HepG2 (cell line): ENCODE measurements at regions not wholly inside any gene's neighbourhood (a gene's known extent, or its start where the extent isn't known, plus 50 kb on each side); places are given as distances from the start of the nearest gene placed in this dataset.
A peak's percentile ranks its signal among the peaks of the same experiment; 100 is the strongest.

Experiments used
- ARID2 ChIP-seq: sonication (generic); formaldehyde crosslinking; IDR thresholded peaks from 2 replicates; pipeline ENCODE4 v1.8.1; 2022; ENCODE audit warnings: mild to moderate bottlenecking, missing genetic modification reagents, borderline replicate concordance
- FOXJ3 ChIP-seq: sonication (generic); formaldehyde crosslinking; IDR thresholded peaks from 2 replicates; pipeline ENCODE4 v1.4.0; 2020; ENCODE audit warnings: missing genetic modification reagents, mild to moderate bottlenecking, borderline replicate concordance
- GFI1 ChIP-seq: sonication (generic); formaldehyde crosslinking; IDR thresholded peaks from 2 replicates; pipeline ENCODE4 v1.5.0; 2020; ENCODE audit warnings: missing genetic modification reagents, mild to moderate bottlenecking, borderline replicate concordance
- HIVEP1 ChIP-seq: sonication (generic); formaldehyde crosslinking; IDR thresholded peaks from 2 replicates; pipeline ENCODE4 v1.4.0; 2020; ENCODE audit warnings: mild to moderate bottlenecking, missing genetic modification reagents
- KDM1A ChIP-seq: IDR thresholded peaks from 2 replicates; pipeline ENCODE4 v1.6.1; 2016; ENCODE audit warnings: missing compliant biosample characterization
- MYNN ChIP-seq: sonication (generic); formaldehyde crosslinking; IDR thresholded peaks from 2 replicates; pipeline ENCODE4 v1.4.0; 2020; ENCODE audit warnings: mild to moderate bottlenecking, low read depth, missing genetic modification reagents
- NFKB2 ChIP-seq: sonication (generic); formaldehyde crosslinking; IDR thresholded peaks from 2 replicates; pipeline ENCODE4 v1.4.0; 2020; ENCODE audit warnings: missing genetic modification reagents, borderline replicate concordance
- PHF5A ChIP-seq: IDR thresholded peaks from one replicate; pipeline ENCODE4 v1.6.1; 2018; ENCODE audit warnings: low read depth, missing genetic modification reagents; ENCODE audit not compliant: unreplicated experiment
- RARA ChIP-seq: IDR thresholded peaks from 2 replicates; pipeline ENCODE4 v1.6.1; 2016; ENCODE audit warnings: missing genetic modification reagents, missing compliant biosample characterization
- RBFOX2 ChIP-seq: fragments of 200-400 bp; formaldehyde crosslinking; IDR thresholded peaks from 2 replicates; pipeline ENCODE4 v1.6.1; 2017; ENCODE audit warnings: low read depth, mild to moderate bottlenecking, low read length
- RELA ChIP-seq: sonication (generic); formaldehyde crosslinking; IDR thresholded peaks from 2 replicates; pipeline ENCODE4 v1.4.0; 2020; ENCODE audit warnings: missing genetic modification reagents
- SMC3 ChIP-seq: IDR thresholded peaks from 2 replicates; pipeline ENCODE4 v1.6.1; 2011; ENCODE audit warnings: low read length, improper control_type of control experiment
- SP2 ChIP-seq: sonication (generic); formaldehyde crosslinking; IDR thresholded peaks from 2 replicates; pipeline ENCODE4 v1.5.1; 2020; ENCODE audit warnings: mild to moderate bottlenecking, missing genetic modification reagents
- TBX3 ChIP-seq: fragments of 450-650 bp; IDR thresholded peaks from 2 replicates; pipeline ENCODE4 v1.6.1; 2017; ENCODE audit warnings: antibody characterized with exemption, mild to moderate bottlenecking, inconsistent platforms, borderline replicate concordance
- TRIM24 ChIP-seq: sonication (generic); formaldehyde crosslinking; IDR thresholded peaks from 2 replicates; pipeline ENCODE4 v1.8.0; 2022; ENCODE audit warnings: mild to moderate bottlenecking, missing genetic modification reagents
- U2AF1 ChIP-seq: fragments of 200-400 bp; formaldehyde crosslinking; optimal IDR thresholded peaks from 2 replicates; pipeline ENCODE3; 2017; ENCODE audit warnings: mild to moderate bottlenecking, low read depth, low read length
- U2AF2 ChIP-seq: fragments of 200-400 bp; formaldehyde crosslinking; IDR thresholded peaks from 2 replicates; pipeline ENCODE4 v1.6.1; 2017; ENCODE audit warnings: low read depth, mild to moderate bottlenecking, low read length
- ZNF230 ChIP-seq: sonication (generic); formaldehyde crosslinking; IDR thresholded peaks from 2 replicates; pipeline ENCODE4 v1.4.0; 2020; ENCODE audit warnings: mild to moderate bottlenecking, missing genetic modification reagents
- ZNF510 ChIP-seq: sonication (generic); formaldehyde crosslinking; IDR thresholded peaks from 2 replicates; pipeline ENCODE4 v1.4.0; 2020; ENCODE audit warnings: low read depth, mild to moderate bottlenecking, missing genetic modification reagents
- ZNF567 ChIP-seq: sonication (generic); formaldehyde crosslinking; IDR thresholded peaks from 2 replicates; pipeline ENCODE4 v1.8.1; 2023; ENCODE audit warnings: mild to moderate bottlenecking, missing genetic modification reagents, borderline replicate concordance
- ZNF589 ChIP-seq: sonication (generic); formaldehyde crosslinking; conservative IDR thresholded peaks from 2 replicates; pipeline ENCODE4 v1.8.0; 2022; ENCODE audit warnings: mild to moderate bottlenecking, moderate library complexity, missing genetic modification reagents
- ZNF768 ChIP-seq: sonication (generic); formaldehyde crosslinking; IDR thresholded peaks from 2 replicates; pipeline ENCODE4 v1.4.0; 2020; ENCODE audit warnings: missing genetic modification reagents
- ZSCAN9 ChIP-seq: IDR thresholded peaks from 2 replicates; pipeline ENCODE4 v1.6.1; 2016; ENCODE audit warnings: borderline replicate concordance
- TF ChIP-seq, protein P1 (sequence below): sonication (generic); formaldehyde crosslinking; IDR thresholded peaks from 2 replicates; pipeline ENCODE4 v1.5.0; 2020; ENCODE audit warnings: mild to moderate bottlenecking, missing genetic modification reagents
- TF ChIP-seq, protein P2 (sequence below): sonication (generic); formaldehyde crosslinking; IDR thresholded peaks from 2 replicates; pipeline ENCODE4 v1.5.0; 2020; ENCODE audit warnings: missing genetic modification reagents
- TF ChIP-seq, protein P3 (sequence below): IDR thresholded peaks from 2 replicates; pipeline ENCODE4 v1.6.1; 2016
- TF ChIP-seq, protein P4 (sequence below): sonication (generic); IDR thresholded peaks from 2 replicates; pipeline ENCODE4 v1.6.1; 2016; ENCODE audit warnings: low read depth, borderline replicate concordance

DNA sequence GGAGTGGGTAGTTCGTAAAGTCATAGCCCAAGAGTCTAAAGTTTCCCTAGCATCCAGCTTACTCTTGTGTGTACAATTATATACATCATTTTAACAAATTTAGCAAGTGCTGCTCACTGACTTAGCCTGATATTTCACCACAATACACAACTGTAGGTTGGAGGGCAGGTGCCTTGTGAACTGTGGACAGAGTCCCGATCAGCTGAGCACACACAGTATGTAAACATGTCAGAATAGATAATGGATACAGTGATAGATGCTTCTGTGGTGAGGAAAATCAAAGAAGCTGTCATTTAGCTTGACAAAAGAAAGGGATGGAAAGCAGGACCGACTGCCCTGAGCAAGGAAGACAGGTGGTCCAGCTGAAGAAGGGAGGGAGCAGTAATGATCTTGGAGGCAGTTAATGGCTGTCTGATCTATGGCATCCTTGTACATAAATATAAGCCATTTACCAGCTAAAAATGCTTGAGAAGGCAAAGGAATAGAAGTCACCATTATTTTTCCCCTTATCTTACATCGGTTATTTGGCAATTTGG is 372.8 kb upstream of the UBE2E3 start (continued):
- TF ChIP-seq RELA (no peak), SP2 (CRISPR knock-in tag) (no peak), FOXJ3 (CRISPR knock-in tag) (peak; percentile 35; the same call in 1 of the 2 replicates), U2AF2 (no peak), SMC3 (peak; percentile 27; the same call in 1 of the 2 replicates), TBX3 (0 out of 2 replicates have a peak, but pooled peaks have one; percentile 33), PHF5A (CRISPR knock-in tag) (no peak), ZNF589 (no peak), ARID2 (no peak), TRIM24 (CRISPR knock-in tag) (no peak), RBFOX2 (no peak), ZNF768 (CRISPR knock-in tag) (no peak), HIVEP1 (no peak), U2AF1 (no peak), ZNF567 (CRISPR knock-in tag) (no peak), RARA (CRISPR knock-in tag) (peak; percentile 22; the same call in 1 of the 2 replicates), ZNF230 (CRISPR knock-in tag) (no peak), KDM1A (CRISPR knock-in tag) (0 out of 2 replicates have a peak, but pooled peaks have one; percentile 38), ZSCAN9 (CRISPR knock-in tag) (no peak), MYNN (no peak), ZNF510 (CRISPR knock-in tag) (no peak), NFKB2 (CRISPR knock-in tag) (no peak), GFI1 (CRISPR knock-in tag) (no peak)
- TF ChIP-seq, protein P1, sequence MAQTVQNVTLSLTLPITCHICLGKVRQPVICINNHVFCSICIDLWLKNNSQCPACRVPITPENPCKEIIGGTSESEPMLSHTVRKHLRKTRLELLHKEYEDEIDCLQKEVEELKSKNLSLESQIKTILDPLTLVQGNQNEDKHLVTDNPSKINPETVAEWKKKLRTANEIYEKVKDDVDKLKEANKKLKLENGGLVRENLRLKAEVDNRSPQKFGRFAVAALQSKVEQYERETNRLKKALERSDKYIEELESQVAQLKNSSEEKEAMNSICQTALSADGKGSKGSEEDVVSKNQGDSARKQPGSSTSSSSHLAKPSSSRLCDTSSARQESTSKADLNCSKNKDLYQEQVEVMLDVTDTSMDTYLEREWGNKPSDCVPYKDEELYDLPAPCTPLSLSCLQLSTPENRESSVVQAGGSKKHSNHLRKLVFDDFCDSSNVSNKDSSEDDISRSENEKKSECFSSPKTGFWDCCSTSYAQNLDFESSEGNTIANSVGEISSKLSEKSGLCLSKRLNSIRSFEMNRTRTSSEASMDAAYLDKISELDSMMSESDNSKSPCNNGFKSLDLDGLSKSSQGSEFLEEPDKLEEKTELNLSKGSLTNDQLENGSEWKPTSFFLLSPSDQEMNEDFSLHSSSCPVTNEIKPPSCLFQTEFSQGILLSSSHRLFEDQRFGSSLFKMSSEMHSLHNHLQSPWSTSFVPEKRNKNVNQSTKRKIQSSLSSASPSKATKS (CRISPR knock-in tag), result no peak
- TF ChIP-seq, protein P2, sequence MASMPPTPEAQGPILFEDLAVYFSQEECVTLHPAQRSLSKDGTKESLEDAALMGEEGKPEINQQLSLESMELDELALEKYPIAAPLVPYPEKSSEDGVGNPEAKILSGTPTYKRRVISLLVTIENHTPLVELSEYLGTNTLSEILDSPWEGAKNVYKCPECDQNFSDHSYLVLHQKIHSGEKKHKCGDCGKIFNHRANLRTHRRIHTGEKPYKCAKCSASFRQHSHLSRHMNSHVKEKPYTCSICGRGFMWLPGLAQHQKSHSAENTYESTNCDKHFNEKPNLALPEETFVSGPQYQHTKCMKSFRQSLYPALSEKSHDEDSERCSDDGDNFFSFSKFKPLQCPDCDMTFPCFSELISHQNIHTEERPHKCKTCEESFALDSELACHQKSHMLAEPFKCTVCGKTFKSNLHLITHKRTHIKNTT (CRISPR knock-in tag), result no peak
- TF ChIP-seq, protein P3, sequence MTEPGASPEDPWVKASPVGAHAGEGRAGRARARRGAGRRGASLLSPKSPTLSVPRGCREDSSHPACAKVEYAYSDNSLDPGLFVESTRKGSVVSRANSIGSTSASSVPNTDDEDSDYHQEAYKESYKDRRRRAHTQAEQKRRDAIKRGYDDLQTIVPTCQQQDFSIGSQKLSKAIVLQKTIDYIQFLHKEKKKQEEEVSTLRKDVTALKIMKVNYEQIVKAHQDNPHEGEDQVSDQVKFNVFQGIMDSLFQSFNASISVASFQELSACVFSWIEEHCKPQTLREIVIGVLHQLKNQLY, result no peak
- TF ChIP-seq, protein P4, sequence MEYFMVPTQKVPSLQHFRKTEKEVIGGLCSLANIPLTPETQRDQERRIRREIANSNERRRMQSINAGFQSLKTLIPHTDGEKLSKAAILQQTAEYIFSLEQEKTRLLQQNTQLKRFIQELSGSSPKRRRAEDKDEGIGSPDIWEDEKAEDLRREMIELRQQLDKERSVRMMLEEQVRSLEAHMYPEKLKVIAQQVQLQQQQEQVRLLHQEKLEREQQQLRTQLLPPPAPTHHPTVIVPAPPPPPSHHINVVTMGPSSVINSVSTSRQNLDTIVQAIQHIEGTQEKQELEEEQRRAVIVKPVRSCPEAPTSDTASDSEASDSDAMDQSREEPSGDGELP, result peak; percentile 100
